ENCODE measurements at regions not wholly inside any gene's neighbourhood (a gene's known extent, or its start where the extent isn't known, plus 50 kb on each side); places are given as distances from the start of the nearest gene placed in this dataset.

- TF ChIP-seq CTCF (conservative IDR thresholded peaks at IDR 0.05; ENCODE audit: low read length) (no peak), EZH2phosphoT487 (IDR thresholded peaks at IDR 0.05; ENCODE audit: borderline replicate concordance) (no peak)
Measured at GRCh38 chr7:112634107-112634506, 153.3 kb downstream of the LSMEM1 start.
